IMR-90 (cell line): ENCODE measurements at regions not wholly inside any gene's neighbourhood (a gene's known extent, or its start where the extent isn't known, plus 50 kb on each side); places are given as distances from the start of the nearest gene placed in this dataset.

Experiments used
- ATAC-seq: fragments of 200-7000 bp; cut with Tn5 transposase; 2 replicates; pipeline ENCODE4 v1.9.1; 2020; ENCODE audit warnings: low read depth, mild to moderate bottlenecking, moderate library complexity
- BruUV-seq: library from RNA; stranded (reverse); fragments of 400-500 nt; replicated peaks from 2 replicates; lab custom pipeline; 2021; lab: Mats Ljungman, UMichigan
- CTCF ChIA-PET: fragments of 300-600 bp; formaldehyde crosslinking; extraction: SDS; loops from one replicate; lab custom pipeline; 2021; ENCODE audit warnings: antibody characterized with exemption; lab: Yijun Ruan, JAX
- POLR2A ChIA-PET: fragments of 300-600 bp; sonication (Branson Sonifier 250); formaldehyde crosslinking; loops from one replicate; lab custom pipeline; 2022; ENCODE audit warnings: antibody characterized with exemption; ENCODE audit not compliant: unreplicated experiment; lab: Charles Lee
- DNase-seq: peaks from one replicate; pipeline ENCODE4 v3.0.0; 2013
- H2AFZ ChIP-seq: replicated peaks from 2 replicates; pipeline ENCODE3; 2013; ENCODE audit warnings: low read length, mild to moderate bottlenecking; ENCODE audit not compliant: poor library complexity
- H2AK5ac ChIP-seq: 2 replicates; pipeline ENCODE4 v1.6.1; 2013; ENCODE audit warnings: low read depth, low read length, inconsistent platforms
- H2AK9ac ChIP-seq: replicated peaks from 2 replicates; pipeline ENCODE3; 2013; ENCODE audit warnings: mild to moderate bottlenecking, low read depth, low read length, moderate library complexity; ENCODE audit not compliant: poor library complexity
- H2BK120ac ChIP-seq: 2 replicates; pipeline ENCODE4 v1.6.1; 2013; ENCODE audit warnings: low read depth, low read length, inconsistent platforms
- H2BK15ac ChIP-seq: 3 replicates; pipeline ENCODE4 v1.6.1; 2013; ENCODE audit warnings: low read depth, low read length, inconsistent platforms
- H2BK20ac ChIP-seq: 2 replicates; pipeline ENCODE4 v1.6.1; 2013; ENCODE audit warnings: low read depth, mild to moderate bottlenecking, inconsistent platforms, low read length, moderate library complexity
- H2BK5ac ChIP-seq: 2 replicates; pipeline ENCODE4 v1.6.1; 2013; ENCODE audit warnings: mild to moderate bottlenecking, low read depth, low read length, inconsistent platforms; ENCODE audit not compliant: poor library complexity, severe bottlenecking
- H3K14ac ChIP-seq: replicated peaks from 2 replicates; pipeline ENCODE4 v1.6.1; 2013; ENCODE audit warnings: low read depth, low read length, inconsistent platforms
- H3K18ac ChIP-seq: 2 replicates; pipeline ENCODE4 v1.6.1; 2013; ENCODE audit warnings: low read depth, low read length, control low read depth
- H3K23ac ChIP-seq: 2 replicates; pipeline ENCODE4 v1.6.1; 2013; ENCODE audit warnings: low read depth, low read length, inconsistent platforms
- H3K27ac ChIP-seq: 2 replicates; pipeline ENCODE4 v1.5.1; 2013; ENCODE audit warnings: mild to moderate bottlenecking, control low read depth, low read length; ENCODE audit not compliant: insufficient read depth
- H3K27me3 ChIP-seq: 2 replicates; pipeline ENCODE4 v1.6.1; 2013; ENCODE audit warnings: low read length; ENCODE audit not compliant: control insufficient read depth, insufficient read depth
- H3K36me3 ChIP-seq: 2 replicates; pipeline ENCODE4 v1.6.1; 2013; ENCODE audit warnings: low read length, mixed read lengths; ENCODE audit not compliant: control insufficient read depth, insufficient read depth
- H3K4ac ChIP-seq: 2 replicates; pipeline ENCODE4 v1.6.1; 2013; ENCODE audit warnings: low read depth, low read length, inconsistent platforms
- H3K4me1 ChIP-seq: 2 replicates; pipeline ENCODE4 v1.6.1; 2013; ENCODE audit warnings: low read length, mixed read lengths; ENCODE audit not compliant: control insufficient read depth, insufficient read depth
- H3K4me2 ChIP-seq: 2 replicates; pipeline ENCODE4 v1.6.1; 2013; ENCODE audit warnings: low read depth, mild to moderate bottlenecking, control low read depth, low read length, moderate library complexity
- H3K4me3 ChIP-seq: 2 replicates; pipeline ENCODE4 v1.5.1; 2013; ENCODE audit warnings: low read depth, mild to moderate bottlenecking, control low read depth, low read length, moderate library complexity; ENCODE audit not compliant: insufficient read depth
- H3K56ac ChIP-seq: 2 replicates; pipeline ENCODE4 v1.6.1; 2013; ENCODE audit warnings: low read length, inconsistent platforms; ENCODE audit not compliant: insufficient read depth; ENCODE audit errors: extremely low read depth
- H3K79me1 ChIP-seq, 2 experiments: 2 replicates each; pipeline ENCODE4 v1.6.1; 2013; ENCODE audit warnings: low read length in 2 of 2, inconsistent platforms in 1 of 2, low read depth in 1 of 2
- H3K9ac ChIP-seq: 2 replicates; pipeline ENCODE4 v1.6.1; 2013; ENCODE audit warnings: low read depth, low read length, control low read depth
- H3K9me1 ChIP-seq: 2 replicates; pipeline ENCODE4 v1.6.1; 2013; ENCODE audit warnings: low read length, inconsistent platforms; ENCODE audit not compliant: insufficient read depth
- H3K9me3 ChIP-seq: 2 replicates; pipeline ENCODE4 v1.6.1; 2013; ENCODE audit warnings: low read length; ENCODE audit not compliant: control insufficient read depth, insufficient read depth
- H4K20me1 ChIP-seq: 2 replicates; pipeline ENCODE4 v1.6.1; 2013; ENCODE audit warnings: low read length, inconsistent platforms; ENCODE audit not compliant: insufficient read depth
- H4K5ac ChIP-seq: 2 replicates; pipeline ENCODE4 v1.6.1; 2013; ENCODE audit warnings: mild to moderate bottlenecking, low read depth, low read length, control low read depth
- H4K8ac ChIP-seq, 2 experiments: 2 replicates each; pipeline ENCODE4 v1.6.1; 2013; ENCODE audit warnings: low read depth in 2 of 2, low read length in 2 of 2, control low read depth in 1 of 2, inconsistent platforms in 1 of 2
- H4K91ac ChIP-seq: 2 replicates; pipeline ENCODE4 v1.6.1; 2013; ENCODE audit warnings: low read depth, low read length, inconsistent platforms; ENCODE audit not compliant: insufficient read depth
- BHLHE40 ChIP-seq: fragments of 150-350 bp; IDR thresholded peaks from 2 replicates; pipeline ENCODE4 v1.6.1; 2016; ENCODE audit warnings: mild to moderate bottlenecking, low read depth, low read length
- CEBPB ChIP-seq: IDR thresholded peaks from 2 replicates; pipeline ENCODE4 v1.6.1; 2012; ENCODE audit warnings: low read depth, low read length, improper control_type of control experiment
- ELK1 ChIP-seq: fragments of 150-350 bp; IDR thresholded peaks from 2 replicates; pipeline ENCODE4 v1.6.1; 2016; ENCODE audit warnings: low read depth, mild to moderate bottlenecking, low read length, moderate library complexity, borderline replicate concordance
- FOS ChIP-seq: fragments of 150-350 bp; IDR thresholded peaks from 2 replicates; pipeline ENCODE4 v1.6.1; 2016; ENCODE audit warnings: low read depth, low read length
- MAZ ChIP-seq: IDR thresholded peaks from 2 replicates; pipeline ENCODE4 v1.6.1; 2012; ENCODE audit warnings: low read depth, mild to moderate bottlenecking, low read length, improper control_type of control experiment, moderate library complexity, borderline replicate concordance
- NFE2L2 ChIP-seq: fragments of 150-350 bp; IDR thresholded peaks from 2 replicates; pipeline ENCODE4 v1.6.1; 2016; ENCODE audit warnings: low read depth, mild to moderate bottlenecking, low read length
- POLR2A ChIP-seq: IDR thresholded peaks from 2 replicates; pipeline ENCODE4 v1.6.1; 2012; ENCODE audit warnings: mild to moderate bottlenecking, low read depth, low read length
- RCOR1 ChIP-seq: IDR thresholded peaks from 2 replicates; pipeline ENCODE4 v1.6.1; 2012; ENCODE audit warnings: mild to moderate bottlenecking, low read length, improper control_type of control experiment; ENCODE audit not compliant: insufficient replicate concordance
- RFX5 ChIP-seq: IDR thresholded peaks from 2 replicates; pipeline ENCODE4 v1.8.0; 2012; ENCODE audit warnings: low read depth, mild to moderate bottlenecking, low read length, moderate library complexity
- WGBS, 2 experiments: methylation state at CpG; one replicate each; pipeline versions ENCODE4 v1.1.5 to v1.1.7; 2013; ENCODE audit warnings: missing lambda C conversion rate in 2 of 2; ENCODE audit not compliant: insufficient read length in 1 of 2; ENCODE audit errors: extremely low coverage in 2 of 2; 5-methylcytosine and 5-hydroxymethylcytosine counted together
- dilution Hi-C: fragments of 300-500 bp; cut with HindIII; formaldehyde crosslinking; loops from one replicate; pipeline ENCODE4 v1.14.3; 2018; ENCODE audit warnings: low sequenced_read_pairs; ENCODE audit not compliant: unreplicated experiment
- in situ Hi-C: fragments of 300-500 bp; cut with MboI; formaldehyde crosslinking; loops from 3 replicates; pipeline ENCODE4 v1.14.3; 2019; ENCODE audit warnings: low sequenced_read_pairs, inconsistent platforms, mixed read lengths
- intact Hi-C: fragments of 100-400 bp; cut with micrococcal nuclease; formaldehyde crosslinking; loops from 2 replicates; pipeline ENCODE4 v1.10.0; 2022
- TF ChIP-seq, protein P1 (sequence below): fragments of 150-350 bp; IDR thresholded peaks from 2 replicates; pipeline ENCODE4 v1.6.1; 2017; ENCODE audit warnings: mild to moderate bottlenecking, antibody characterized with exemption, low read length, low read depth
- TF ChIP-seq, protein P2 (sequence below): conservative IDR thresholded peaks from 2 replicates; pipeline ENCODE4 v1.5.1; 2012; ENCODE audit warnings: mild to moderate bottlenecking, low read depth, low read length, improper control_type of control experiment

- dilution Hi-C loops (no loop called here), intact Hi-C loops (no loop called here), in situ Hi-C loops (no loop called here)
- BruUV-seq = no TSS peak
- H4K5ac ChIP-seq = no peak overlapping the region
- H3K27ac ChIP-seq = no peak overlapping the region
- H2BK15ac ChIP-seq = no peak overlapping the region
- no peak for TF ChIP-seq NFE2L2
- no peak for TF ChIP-seq BHLHE40
- no peak for TF ChIP-seq ELK1
- TF ChIP-seq POLR2A = no peak
- TF ChIP-seq, protein P1, sequence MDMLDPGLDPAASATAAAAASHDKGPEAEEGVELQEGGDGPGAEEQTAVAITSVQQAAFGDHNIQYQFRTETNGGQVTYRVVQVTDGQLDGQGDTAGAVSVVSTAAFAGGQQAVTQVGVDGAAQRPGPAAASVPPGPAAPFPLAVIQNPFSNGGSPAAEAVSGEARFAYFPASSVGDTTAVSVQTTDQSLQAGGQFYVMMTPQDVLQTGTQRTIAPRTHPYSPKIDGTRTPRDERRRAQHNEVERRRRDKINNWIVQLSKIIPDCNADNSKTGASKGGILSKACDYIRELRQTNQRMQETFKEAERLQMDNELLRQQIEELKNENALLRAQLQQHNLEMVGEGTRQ = no peak
- TF ChIP-seq RCOR1 = no peak
- no peak for TF ChIP-seq MAZ
- TF ChIP-seq, protein P2, sequence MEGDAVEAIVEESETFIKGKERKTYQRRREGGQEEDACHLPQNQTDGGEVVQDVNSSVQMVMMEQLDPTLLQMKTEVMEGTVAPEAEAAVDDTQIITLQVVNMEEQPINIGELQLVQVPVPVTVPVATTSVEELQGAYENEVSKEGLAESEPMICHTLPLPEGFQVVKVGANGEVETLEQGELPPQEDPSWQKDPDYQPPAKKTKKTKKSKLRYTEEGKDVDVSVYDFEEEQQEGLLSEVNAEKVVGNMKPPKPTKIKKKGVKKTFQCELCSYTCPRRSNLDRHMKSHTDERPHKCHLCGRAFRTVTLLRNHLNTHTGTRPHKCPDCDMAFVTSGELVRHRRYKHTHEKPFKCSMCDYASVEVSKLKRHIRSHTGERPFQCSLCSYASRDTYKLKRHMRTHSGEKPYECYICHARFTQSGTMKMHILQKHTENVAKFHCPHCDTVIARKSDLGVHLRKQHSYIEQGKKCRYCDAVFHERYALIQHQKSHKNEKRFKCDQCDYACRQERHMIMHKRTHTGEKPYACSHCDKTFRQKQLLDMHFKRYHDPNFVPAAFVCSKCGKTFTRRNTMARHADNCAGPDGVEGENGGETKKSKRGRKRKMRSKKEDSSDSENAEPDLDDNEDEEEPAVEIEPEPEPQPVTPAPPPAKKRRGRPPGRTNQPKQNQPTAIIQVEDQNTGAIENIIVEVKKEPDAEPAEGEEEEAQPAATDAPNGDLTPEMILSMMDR = no peak
- TF ChIP-seq CEBPB = no peak
- no peak for TF ChIP-seq RFX5
- TF ChIP-seq FOS = no peak
- no peak overlapping the region for H2BK120ac ChIP-seq
- H3K23ac ChIP-seq = no peak overlapping the region
- no peak overlapping the region for H4K91ac ChIP-seq
- no peaks in the 10 kb centered on the region for H3K9me3 ChIP-seq
- H3K56ac ChIP-seq = no peak overlapping the region
- H3K36me3 ChIP-seq = no peaks in the 10 kb centered on the region
- H2AK5ac ChIP-seq = no peak overlapping the region
- no CpG with 5 or more reads among the region's 5 CpGs for WGBS, 2 experiments
- POLR2A ChIA-PET = no interaction called here
- H2AK9ac ChIP-seq = no peak overlapping the region
- no peak overlapping the region for H2AFZ ChIP-seq
- H3K4ac ChIP-seq = no peak overlapping the region
- no peak overlapping the region for H3K4me3 ChIP-seq
- H3K9me1 ChIP-seq = no peaks in the 10 kb centered on the region
- no peak for ATAC-seq
- H3K18ac ChIP-seq = no peak overlapping the region
- DNase-seq = no peak
- H3K27me3 ChIP-seq = no peaks in the 10 kb centered on the region
- H3K79me1 ChIP-seq = no peaks in the 10 kb centered on the region
- H3K9ac ChIP-seq = no peak overlapping the region
- H3K4me1 ChIP-seq = no peaks in the 10 kb centered on the region
- CTCF ChIA-PET = no interaction called here
- H2BK5ac ChIP-seq = no peak overlapping the region
- no peak overlapping the region for H4K8ac ChIP-seq
- no peak overlapping the region for H2BK20ac ChIP-seq
- no peak overlapping the region for H3K14ac ChIP-seq
- no peak overlapping the region for H3K4me2 ChIP-seq
- H4K20me1 ChIP-seq = no peaks in the 10 kb centered on the region
Observed at GRCh38 chr4:146033149-146033548, 94.5 kb upstream of the ZNF827 start.
